GM12864 (cell line): ENCODE measurements at regions not wholly inside any gene's neighbourhood (a gene's known extent, or its start where the extent isn't known, plus 50 kb on each side); places are given as distances from the start of the nearest gene placed in this dataset.

ENCODE experiments used
- DNase-seq: peaks from one replicate; pipeline ENCODE4 v3.0.0-alpha.2; 2011; ENCODE audit warnings: low read depth
- H3K4me3 ChIP-seq: 2 replicates; pipeline ENCODE4 v1.5.1; 2011; ENCODE audit warnings: mild to moderate bottlenecking, low read depth, low read length, control low read depth
- CTCF ChIP-seq: IDR thresholded peaks from 2 replicates; pipeline ENCODE4 v1.5.1; 2011; ENCODE audit warnings: low read depth, mild to moderate bottlenecking, moderate library complexity, low read length, control low read depth, inconsistent platforms; ENCODE audit errors: missing control alignments

GRCh38 chr16:48811478-48811877 is 201.5 kb upstream of the N4BP1 start:
- no peak for DNase-seq
- TF ChIP-seq CTCF, result no peak
- no peak overlapping the region for H3K4me3 ChIP-seq

GRCh38 chr16:48810803-48811453 is 200.9 kb upstream of the N4BP1 start:
- no peak for DNase-seq
- no peak overlapping the region for H3K4me3 ChIP-seq
- no peak for TF ChIP-seq CTCF

- no peak overlapping the region for H3K4me3 ChIP-seq
- TF ChIP-seq CTCF, result no peak
- no peak for DNase-seq
Measured at GRCh38 chr16:48810436-48810802, 200.4 kb upstream of the N4BP1 start.

- no peak for TF ChIP-seq CTCF
- no peak overlapping the region for H3K4me3 ChIP-seq
- DNase-seq, result no peak
Measured at GRCh38 chr16:48790151-48790550, 180.2 kb upstream of the N4BP1 start.

- no peak for TF ChIP-seq CTCF
- H3K4me3 ChIP-seq, result no peak overlapping the region
- no peak for DNase-seq
Measured at GRCh38 chr16:48788475-48788874, 178.5 kb upstream of the N4BP1 start.

GRCh38 chr16:48745541-48745940 is 135.6 kb upstream of the N4BP1 start:
- DNase-seq, result no peak

More at GRCh38 chr16:48745541-48745940, 135.6 kb upstream of the N4BP1 start:
- no peak overlapping the region for H3K4me3 ChIP-seq
- no peak for TF ChIP-seq CTCF
